Hematopoietic multipotent progenitor cell treated with erythropoietin and hydrocortisone succinate and interleukin-3 and kit ligand, for 4 days (in vitro differentiated cells): ENCODE measurements at regions not wholly inside any gene's neighbourhood (a gene's known extent, or its start where the extent isn't known, plus 50 kb on each side); places are given as distances from the start of the nearest gene placed in this dataset.

Source experiments
- DNase-seq: peaks from one replicate; pipeline ENCODE4 v3.0.0-alpha.2; 2015

DNA sequence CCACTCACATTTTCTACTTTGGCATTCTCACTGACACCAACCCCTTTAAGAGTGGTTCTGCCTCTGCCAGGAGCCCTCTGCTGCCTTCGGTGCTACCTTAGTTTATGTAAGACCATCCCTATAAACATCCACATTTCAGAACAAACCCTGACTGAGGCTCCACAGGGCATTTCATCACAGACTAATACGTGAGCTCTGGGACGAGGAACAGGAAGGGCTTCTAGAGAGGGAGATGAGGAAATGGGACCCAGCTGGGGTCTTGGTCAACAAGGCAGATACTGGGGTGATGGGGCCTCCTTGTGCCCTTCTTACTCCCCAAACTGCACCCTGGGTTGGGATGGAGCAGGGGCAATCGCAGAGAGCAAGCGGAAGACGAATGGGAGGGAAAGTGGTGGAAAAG, 86.5 kb upstream of the FYN start:
- no peak for DNase-seq

DNA sequence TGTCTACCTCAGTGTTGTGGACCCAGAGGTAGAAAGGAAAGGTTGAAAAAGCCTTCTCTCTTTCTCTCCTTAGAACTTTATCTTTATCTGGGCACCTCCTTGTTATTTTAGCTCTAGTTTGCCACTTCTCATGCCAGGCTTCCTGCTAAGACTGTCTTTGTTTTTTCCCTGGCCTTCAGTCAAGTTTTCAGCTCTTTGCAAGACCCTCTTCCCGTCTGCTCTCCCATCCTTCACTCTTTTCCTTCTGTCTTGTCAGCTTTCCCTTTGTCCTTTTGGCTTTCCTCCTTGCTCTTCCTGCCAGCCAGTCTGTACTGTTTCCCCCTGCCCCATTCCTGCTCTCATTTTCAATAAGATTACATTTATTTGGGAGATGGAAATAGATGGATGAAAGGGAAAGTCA, 86.8 kb upstream of the CCN6 start:
- DNase-seq = no peak

GRCh38 chr6:111970426-111970825, 83.5 kb upstream of the CCN6 start:
- DNase-seq = peak; percentile 28

GRCh38 chr6:111971181-111971841, 82.6 kb upstream of the CCN6 start:
- no peak for DNase-seq

- no peak for DNase-seq
Observed at GRCh38 chr6:111971866-111972532, 81.9 kb upstream of the CCN6 start.

DNA sequence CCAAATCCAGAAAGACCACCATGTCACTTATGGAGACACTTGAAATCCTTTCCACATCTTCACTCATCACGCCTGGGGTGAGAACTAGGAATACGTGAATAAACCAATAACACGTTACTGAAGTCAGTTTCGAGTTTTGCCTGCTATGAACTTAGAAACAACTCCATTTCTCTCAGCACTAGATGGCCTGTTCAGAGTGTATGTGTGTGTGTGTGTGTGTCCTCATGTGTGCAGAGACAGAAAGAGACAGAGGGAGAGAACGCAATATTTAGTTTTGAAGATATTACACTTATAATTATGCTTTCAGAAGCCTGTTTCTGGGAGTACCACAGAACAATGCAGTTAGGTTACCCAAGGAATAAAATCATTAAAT, 81.2 kb upstream of the CCN6 start:
- DNase-seq = no peak

GRCh38 chr6:111973118-111973761, 80.7 kb upstream of the CCN6 start:
- peak; percentile 14 for DNase-seq

DNA sequence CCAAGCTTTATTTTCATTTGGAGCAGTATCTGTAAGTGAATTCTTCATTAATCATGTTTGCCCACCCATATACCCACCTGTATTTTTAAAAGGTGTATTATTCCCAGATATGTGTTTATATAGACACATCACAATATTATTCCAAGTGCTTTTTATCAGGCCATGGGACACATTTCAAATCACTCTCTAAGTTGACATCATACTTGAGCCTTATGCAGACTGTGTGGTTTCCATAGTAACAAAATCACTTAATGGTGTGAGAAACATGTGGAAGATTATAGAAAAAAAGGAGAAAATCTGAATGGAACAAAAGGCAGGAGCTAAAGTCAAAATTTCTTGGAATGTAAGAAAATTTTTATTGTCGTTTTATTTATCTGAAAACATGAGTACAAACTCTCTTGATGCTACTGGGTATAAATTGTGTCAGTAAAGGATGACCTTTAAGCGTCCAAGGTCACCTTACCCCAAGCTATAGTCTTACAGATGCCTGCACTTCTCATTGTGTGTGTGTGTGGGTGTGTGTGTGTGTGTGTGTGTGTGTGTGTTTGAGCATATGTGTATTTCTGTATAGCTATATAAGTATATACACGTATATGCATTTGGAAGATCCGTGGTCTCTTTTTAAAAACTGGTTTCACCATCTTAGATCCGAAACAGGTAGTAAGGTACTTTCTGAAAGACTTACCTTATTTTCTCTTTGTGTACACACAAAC, 79.8 kb upstream of the CCN6 start:
- DNase-seq = no peak

GRCh38 chr6:111975466-111975865, 78.4 kb upstream of the CCN6 start:
- DNase-seq = no peak

DNA sequence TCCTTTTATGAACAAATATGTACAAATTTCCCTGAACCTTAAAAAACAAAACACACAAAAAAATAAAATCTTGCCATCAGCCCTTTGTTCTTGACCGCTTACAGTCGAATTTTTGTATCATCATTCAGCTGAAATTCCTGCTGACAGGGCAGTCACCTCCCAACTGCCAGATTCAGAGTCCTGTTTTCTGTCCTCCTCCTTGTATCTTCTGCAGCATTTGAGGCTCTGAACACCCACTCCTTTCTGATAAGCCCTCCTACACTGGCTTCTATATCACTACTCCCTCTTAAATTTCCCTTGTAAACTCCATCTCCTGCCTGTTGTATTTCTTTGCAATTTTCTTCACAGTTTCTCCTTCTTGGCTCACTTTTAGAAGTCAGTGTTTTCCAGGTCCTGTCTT, 77.8 kb upstream of the CCN6 start:
- DNase-seq = no peak

- DNase-seq = no peak
Observed at GRCh38 chr6:111978532-111979149, 75.3 kb upstream of the CCN6 start.

DNA sequence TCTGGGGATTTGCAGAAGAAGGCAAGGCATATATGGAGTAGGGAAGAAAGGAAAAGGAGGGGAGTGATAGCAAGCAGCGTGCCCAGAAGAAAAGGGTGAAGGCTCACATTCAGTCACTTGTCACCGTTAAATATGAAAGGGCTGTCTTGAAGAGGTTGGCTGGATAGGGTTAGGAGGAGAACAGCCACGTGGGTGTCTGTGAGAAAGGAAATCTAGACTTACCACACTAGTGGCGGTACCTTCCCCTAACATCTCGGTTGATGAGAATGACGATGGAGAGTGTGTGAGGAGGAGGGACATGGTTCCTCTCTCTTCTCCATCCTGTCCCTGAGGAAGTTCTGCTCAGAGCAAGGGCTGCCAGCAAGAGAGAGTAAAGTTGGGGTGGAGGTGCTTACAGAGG, 74.3 kb upstream of the CCN6 start:
- no peak for DNase-seq

DNA sequence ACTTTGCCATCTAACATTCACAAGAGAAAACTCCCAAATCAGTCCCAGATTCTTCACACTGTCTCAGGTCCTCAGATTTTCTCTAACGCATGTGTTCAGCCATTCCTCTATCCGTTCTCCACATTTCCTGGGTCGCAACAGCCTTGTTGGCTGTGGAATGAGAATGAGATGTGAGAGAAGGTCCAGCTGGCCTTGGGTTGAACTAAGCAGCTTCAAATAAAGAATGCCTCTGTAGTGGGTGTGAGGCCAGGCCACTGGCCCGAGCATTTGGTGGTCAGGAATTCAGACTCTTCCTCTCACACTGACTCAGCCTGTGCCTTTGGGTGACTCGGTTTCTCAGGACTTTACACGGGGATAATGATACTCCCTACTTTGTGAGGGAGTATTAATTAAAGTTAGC, 73.8 kb upstream of the CCN6 start:
- no peak for DNase-seq

GRCh38 chr6:111980971-111981840, 72.7 kb upstream of the CCN6 start:
- no peak for DNase-seq

DNA sequence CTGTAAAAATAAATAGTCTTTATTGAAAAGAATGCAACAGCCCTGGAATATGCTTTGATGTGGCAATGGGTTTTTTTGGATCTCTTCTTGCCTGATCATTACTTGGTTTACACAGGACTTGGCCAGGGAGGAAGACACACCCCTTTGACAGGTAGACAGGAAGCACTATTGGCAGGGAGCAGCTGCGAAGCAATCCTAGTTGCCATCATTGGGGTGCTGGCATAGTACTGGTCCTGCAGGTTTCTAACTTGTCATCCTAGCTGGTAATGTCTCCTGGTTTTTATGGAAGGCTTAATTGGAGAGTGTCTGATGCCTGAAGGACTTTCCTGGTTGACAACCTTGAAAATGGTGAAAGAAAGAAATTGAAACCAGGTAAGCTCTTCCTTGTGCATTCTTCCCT, 71.2 kb upstream of the CCN6 start:
- DNase-seq = no peak

DNA sequence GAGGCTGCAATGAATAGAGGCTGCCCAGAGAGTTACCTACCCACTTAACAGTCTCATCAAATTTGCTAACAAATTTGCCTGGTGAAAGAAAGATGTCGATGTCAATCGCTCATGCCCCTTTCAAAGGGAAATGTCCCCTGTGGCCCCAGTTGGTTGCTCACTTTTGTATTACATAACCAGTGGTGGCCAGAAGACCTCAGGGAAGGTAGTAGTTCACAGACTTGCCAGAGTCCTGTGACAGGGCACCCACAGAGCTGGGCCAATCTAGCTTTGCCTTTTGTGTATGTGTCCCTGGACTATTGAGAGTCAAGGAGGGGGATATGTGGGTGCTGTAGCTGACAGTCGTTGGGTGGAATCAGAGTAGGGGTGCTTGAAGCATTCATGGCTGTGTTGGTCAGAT, 70.7 kb upstream of the CCN6 start:
- no peak for DNase-seq

DNA sequence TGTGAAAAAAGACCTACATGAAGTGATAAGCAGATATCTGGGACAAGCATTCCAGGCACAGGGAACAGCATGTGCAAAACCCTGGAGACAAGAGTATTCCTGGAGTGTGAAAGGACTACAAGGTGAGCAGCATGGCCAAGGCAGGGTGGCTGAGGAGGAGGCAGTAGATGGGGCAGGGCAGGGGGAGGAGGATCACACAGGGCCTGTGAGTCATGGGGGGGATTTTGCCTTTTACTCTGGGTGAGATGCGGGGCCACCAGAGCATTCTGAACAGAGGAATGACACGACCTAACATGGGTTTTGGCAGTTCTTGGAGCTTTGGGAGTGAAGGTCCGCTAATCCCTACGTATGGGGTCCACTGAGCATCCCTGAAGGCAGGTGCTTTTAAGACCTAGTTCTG, 69.8 kb upstream of the CCN6 start:
- DNase-seq = no peak

DNA sequence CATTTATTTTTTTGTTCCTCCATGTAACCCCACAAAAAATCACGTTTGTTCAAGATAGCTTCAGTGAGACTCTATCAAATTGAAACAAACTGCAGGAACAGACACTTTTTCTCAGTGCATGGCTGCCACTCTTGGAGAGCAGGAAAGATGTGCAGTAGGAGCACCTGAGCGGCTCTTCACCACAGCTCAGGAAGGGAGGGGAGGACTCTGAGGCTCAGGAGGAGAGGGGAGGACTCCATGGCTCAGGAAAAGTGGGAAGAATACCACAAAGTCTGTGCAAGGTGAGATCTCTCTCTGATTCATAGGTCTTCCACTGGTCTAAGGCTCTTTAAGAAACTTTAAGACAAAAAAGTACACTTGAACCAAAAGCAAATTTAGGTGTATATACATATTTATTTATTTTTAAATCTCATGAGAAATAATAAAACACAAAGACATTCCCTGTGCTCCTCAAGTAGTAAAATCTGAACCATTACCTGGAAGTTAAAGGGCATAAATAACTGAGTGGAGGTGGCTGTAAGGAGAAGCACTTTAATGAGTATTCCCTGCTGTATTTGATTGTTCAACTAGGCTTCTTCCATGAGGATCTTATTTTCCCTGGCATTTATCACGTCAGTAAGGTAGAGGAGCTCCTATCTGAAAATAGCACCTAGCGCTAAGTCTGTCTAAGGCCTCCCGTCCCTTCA, 69.2 kb upstream of the CCN6 start:
- DNase-seq = no peak

- no peak for DNase-seq
Observed at GRCh38 chr6:111985202-111985731, 68.6 kb upstream of the CCN6 start.

DNA sequence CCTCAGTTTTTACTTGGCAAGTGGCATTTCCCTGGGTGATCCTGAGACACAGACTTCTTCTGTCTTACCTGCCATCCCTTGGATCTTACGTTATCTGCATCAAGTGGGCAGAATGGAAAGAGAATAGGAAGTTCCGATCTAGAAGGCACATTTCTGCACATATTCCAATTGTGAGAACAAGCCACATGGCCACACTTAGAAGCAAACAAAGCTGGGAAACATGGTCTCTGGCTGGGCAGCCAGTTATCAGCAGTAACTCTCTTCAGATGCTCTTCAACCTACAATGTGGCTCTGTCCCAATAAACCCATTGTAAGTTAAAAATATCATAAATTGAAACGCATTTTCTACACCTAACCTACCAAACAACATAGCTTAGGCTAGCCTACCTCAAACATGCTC, 67.3 kb upstream of the CCN6 start:
- no peak for DNase-seq

DNA sequence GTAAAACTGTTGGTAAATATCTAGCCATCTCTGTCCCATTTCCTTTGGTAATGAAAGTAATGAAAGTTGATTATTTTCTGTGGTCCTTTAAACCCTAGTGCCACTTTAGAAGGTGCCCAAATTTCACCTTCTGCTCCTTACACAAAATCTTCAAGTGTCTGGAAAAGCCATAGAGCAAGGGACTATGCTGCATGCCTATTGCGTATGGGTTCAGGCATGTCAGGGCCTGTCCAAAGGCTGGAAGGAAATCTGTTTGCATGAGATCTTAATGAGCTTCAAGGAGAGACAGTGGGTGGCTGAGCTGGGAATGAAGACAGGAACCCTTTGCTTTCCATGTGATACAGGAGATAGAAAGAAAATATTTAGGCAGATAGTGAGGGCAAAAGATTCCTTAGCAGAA, 66.6 kb upstream of the CCN6 start:
- no peak for DNase-seq

- DNase-seq = no peak
Observed at GRCh38 chr6:111988926-111989325, 65.0 kb upstream of the CCN6 start.
